HFFc6 (cell line): ENCODE measurements at regions not wholly inside any gene's neighbourhood (a gene's known extent, or its start where the extent isn't known, plus 50 kb on each side); places are given as distances from the start of the nearest gene placed in this dataset.

Experiments
- DNase-seq: peaks from one replicate; pipeline ENCODE4 v3.0.0-alpha.2; 2018
- H3K27ac Mint-ChIP-seq: 2 replicates; pipeline ENCODE4 v1.8.0; 2020; ENCODE audit warnings: mild to moderate bottlenecking, mixed read lengths
- H3K27me3 Mint-ChIP-seq: 2 replicates; pipeline ENCODE4 v1.8.0; 2021; ENCODE audit warnings: mild to moderate bottlenecking, moderate library complexity, mixed read lengths; ENCODE audit not compliant: insufficient read depth
- H3K36me3 Mint-ChIP-seq: 2 replicates; pipeline ENCODE4 v1.8.0; 2021; ENCODE audit warnings: low read depth, mixed read lengths
- H3K4me1 Mint-ChIP-seq: 2 replicates; pipeline ENCODE4 v1.8.0; 2020; ENCODE audit warnings: low read depth, mixed read lengths
- H3K4me3 Mint-ChIP-seq: 2 replicates; pipeline ENCODE4 v1.8.0; 2020; ENCODE audit warnings: mild to moderate bottlenecking, moderate library complexity, mixed read lengths
- H3K9me3 Mint-ChIP-seq: 2 replicates; pipeline ENCODE4 v1.8.0; 2020; ENCODE audit warnings: mild to moderate bottlenecking, mixed read lengths
- TF ChIP-seq, protein P1 (sequence below): fragments of 200-600 bp; sonication (generic); IDR thresholded peaks from 2 replicates; pipeline ENCODE4 v1.5.0; 2021; ENCODE audit warnings: antibody characterized with exemption, mild to moderate bottlenecking

DNA sequence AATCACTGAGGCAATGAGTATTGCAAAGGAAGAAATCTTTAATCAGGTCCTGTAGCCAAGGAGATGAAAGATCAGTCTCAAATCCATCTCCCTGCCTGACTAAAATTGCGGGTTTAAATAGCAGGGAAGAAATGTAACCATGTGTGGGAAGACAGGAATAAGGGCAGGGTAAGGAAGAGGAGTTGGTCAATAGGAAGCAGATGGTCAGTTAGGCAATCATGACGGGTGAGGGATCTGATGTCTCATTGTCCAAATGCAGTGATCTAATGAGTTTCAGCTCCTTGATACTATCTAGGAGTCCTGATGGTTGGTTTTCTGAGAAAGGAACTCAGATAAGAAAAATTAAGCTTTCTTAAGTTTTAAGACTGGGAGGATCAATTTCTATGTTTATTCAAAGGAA lies 200.8 kb downstream of the SPATA18 start:
- no peak overlapping the region for H3K27ac Mint-ChIP-seq
- peaks cover 3% of the 10 kb centered on the region; the same call in 1 of the 2 replicates for H3K27me3 Mint-ChIP-seq
- DNase-seq = no peak
- TF ChIP-seq, protein P1, sequence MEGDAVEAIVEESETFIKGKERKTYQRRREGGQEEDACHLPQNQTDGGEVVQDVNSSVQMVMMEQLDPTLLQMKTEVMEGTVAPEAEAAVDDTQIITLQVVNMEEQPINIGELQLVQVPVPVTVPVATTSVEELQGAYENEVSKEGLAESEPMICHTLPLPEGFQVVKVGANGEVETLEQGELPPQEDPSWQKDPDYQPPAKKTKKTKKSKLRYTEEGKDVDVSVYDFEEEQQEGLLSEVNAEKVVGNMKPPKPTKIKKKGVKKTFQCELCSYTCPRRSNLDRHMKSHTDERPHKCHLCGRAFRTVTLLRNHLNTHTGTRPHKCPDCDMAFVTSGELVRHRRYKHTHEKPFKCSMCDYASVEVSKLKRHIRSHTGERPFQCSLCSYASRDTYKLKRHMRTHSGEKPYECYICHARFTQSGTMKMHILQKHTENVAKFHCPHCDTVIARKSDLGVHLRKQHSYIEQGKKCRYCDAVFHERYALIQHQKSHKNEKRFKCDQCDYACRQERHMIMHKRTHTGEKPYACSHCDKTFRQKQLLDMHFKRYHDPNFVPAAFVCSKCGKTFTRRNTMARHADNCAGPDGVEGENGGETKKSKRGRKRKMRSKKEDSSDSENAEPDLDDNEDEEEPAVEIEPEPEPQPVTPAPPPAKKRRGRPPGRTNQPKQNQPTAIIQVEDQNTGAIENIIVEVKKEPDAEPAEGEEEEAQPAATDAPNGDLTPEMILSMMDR = no peak
- H3K9me3 Mint-ChIP-seq = no peaks in the 10 kb centered on the region; the same call in 1 of the 2 replicates
- H3K4me3 Mint-ChIP-seq = no peak overlapping the region
- H3K4me1 Mint-ChIP-seq = no peaks in the 10 kb centered on the region
- H3K36me3 Mint-ChIP-seq = no peaks in the 10 kb centered on the region

DNA sequence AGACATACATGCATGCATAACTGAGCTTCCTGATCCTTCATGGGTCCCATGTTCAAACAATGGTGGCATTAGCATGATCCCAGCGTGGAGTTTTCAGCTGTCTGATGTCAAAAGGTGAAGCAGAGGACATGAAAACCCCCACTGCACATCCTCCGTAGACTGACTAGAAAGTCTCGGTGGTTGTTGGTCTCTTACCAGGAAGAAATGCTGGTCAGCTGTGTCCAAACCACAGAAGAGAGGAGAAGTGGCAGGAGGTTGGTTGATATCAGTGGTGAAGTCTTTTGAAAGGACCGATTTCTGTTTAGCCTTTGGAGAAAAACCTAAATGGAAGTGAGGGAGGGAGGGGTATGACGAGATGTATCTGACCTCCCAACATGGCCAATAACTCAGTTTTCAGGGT lies 201.9 kb downstream of the SPATA18 start:
- TF ChIP-seq, protein P1 = no peak

DNA sequence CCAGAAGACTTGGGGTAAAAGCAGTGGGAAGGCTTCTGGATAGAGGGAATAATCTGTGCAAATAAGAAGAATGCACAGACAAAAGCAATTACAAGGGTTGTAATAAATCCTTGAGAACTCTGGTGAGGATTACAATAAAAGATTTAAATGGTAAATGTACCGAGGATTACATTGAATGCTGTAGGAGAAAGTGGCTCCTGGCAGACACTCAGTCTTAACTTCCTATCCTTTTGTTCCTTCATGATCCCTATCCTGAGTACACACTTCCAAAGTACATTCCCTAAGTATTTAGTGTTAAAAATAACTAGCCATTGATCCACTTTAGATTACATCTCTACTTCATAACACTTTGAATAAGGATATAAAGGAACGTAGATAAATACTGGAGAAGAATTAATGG lies 205.4 kb downstream of the SPATA18 start:
- H3K4me3 Mint-ChIP-seq = no peak overlapping the region
- no peaks in the 10 kb centered on the region for H3K36me3 Mint-ChIP-seq
- H3K9me3 Mint-ChIP-seq = no peaks in the 10 kb centered on the region; the same call in 1 of the 2 replicates
- no peaks in the 10 kb centered on the region for H3K4me1 Mint-ChIP-seq
- TF ChIP-seq, protein P1 = no peak
- no peaks in the 10 kb centered on the region for H3K27me3 Mint-ChIP-seq
- no peak for DNase-seq
- H3K27ac Mint-ChIP-seq = no peak overlapping the region

More for the DNA sequence above, 201.9 kb downstream of the SPATA18 start:
- H3K4me1 Mint-ChIP-seq = no peaks in the 10 kb centered on the region
- H3K36me3 Mint-ChIP-seq = no peaks in the 10 kb centered on the region
- peaks cover 3% of the 10 kb centered on the region; the same call in 1 of the 2 replicates for H3K27me3 Mint-ChIP-seq
- no peak overlapping the region for H3K4me3 Mint-ChIP-seq
- no peak overlapping the region for H3K27ac Mint-ChIP-seq
- no peak for DNase-seq
- H3K9me3 Mint-ChIP-seq = no peaks in the 10 kb centered on the region; the same call in 1 of the 2 replicates

DNA sequence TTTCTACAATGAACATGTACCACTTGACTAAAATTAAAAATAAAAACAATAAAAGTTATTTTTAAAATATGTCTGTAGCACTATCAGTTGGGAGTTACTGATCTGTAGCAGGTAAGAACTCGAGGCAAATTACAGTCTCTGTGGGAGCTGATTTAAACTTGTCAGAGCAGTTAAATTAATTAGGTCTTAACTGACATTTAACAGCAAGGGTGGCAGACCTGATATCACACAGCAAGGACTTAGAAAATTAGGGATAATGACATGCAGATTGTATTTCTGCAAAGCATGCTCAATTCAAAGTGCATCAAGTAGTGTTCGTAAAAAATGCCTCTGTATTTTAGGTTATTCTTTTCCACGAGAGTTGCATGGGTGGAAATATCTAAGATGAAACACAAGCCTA lies 208.9 kb downstream of the SPATA18 start:
- peaks cover 5% of the 10 kb centered on the region; the same call in 1 of the 2 replicates for H3K27me3 Mint-ChIP-seq
- no peak for DNase-seq
- H3K9me3 Mint-ChIP-seq = no peaks in the 10 kb centered on the region
- no peak overlapping the region for H3K4me3 Mint-ChIP-seq
- H3K36me3 Mint-ChIP-seq = no peaks in the 10 kb centered on the region
- H3K27ac Mint-ChIP-seq = no peak overlapping the region
- TF ChIP-seq, protein P1 = no peak
- no peaks in the 10 kb centered on the region for H3K4me1 Mint-ChIP-seq

DNA sequence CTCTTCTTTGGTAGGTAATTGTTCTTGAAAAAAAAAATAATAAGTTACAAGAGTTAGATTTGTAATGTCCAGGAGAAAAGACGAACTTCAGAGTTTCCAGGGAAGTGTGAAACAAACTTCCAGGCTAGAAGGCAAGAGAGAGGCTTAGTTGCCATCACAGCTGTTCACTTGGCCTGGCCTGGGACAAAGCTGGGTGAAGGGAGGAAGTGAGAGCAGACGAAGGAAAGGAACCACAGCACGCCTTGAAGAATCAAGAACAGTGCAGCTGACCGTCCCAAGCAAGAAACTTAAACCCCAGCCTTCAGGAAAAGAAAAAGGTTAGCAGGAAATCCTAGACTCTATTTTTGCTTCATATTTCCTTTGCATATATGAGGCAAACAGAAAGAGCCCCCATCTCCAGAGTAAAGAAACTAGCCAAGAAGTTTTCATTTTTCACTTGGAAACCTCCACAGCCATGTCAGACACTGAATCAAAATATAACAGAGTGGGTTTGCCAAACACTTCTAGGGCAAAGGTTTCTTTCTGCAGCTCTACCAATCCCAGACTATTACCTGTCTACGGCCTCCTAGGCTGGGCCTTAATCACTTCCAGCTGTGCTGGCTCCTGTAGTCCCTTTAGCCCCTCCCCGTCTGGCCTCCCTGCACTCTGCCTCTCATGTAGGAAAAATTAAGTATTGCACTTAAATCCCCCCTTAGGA lies 209.6 kb downstream of the SPATA18 start:
- TF ChIP-seq, protein P1 = no peak
- H3K27ac Mint-ChIP-seq = no peak overlapping the region
- H3K4me1 Mint-ChIP-seq = no peaks in the 10 kb centered on the region
- no peak for DNase-seq
- no peaks in the 10 kb centered on the region for H3K36me3 Mint-ChIP-seq
- H3K9me3 Mint-ChIP-seq = no peaks in the 10 kb centered on the region
- no peak overlapping the region for H3K4me3 Mint-ChIP-seq
- H3K27me3 Mint-ChIP-seq = peaks cover 5% of the 10 kb centered on the region; the same call in 1 of the 2 replicates
